G401.6 (cell line): ENCODE measurements at regions not wholly inside any gene's neighbourhood (a gene's known extent, or its start where the extent isn't known, plus 50 kb on each side); places are given as distances from the start of the nearest gene placed in this dataset.
"Not testable (repeated sequence)": the region's sequence is repeated elsewhere in the genome, so short reads cannot be mapped to it uniquely, and the experiment has no call there.

Source experiments
- FAIRE-seq: peaks from 2 replicates; lab custom pipeline; 2012; peaks lifted over from hg19 to GRCh38; lab: Jason Lieb, UNC

DNA sequence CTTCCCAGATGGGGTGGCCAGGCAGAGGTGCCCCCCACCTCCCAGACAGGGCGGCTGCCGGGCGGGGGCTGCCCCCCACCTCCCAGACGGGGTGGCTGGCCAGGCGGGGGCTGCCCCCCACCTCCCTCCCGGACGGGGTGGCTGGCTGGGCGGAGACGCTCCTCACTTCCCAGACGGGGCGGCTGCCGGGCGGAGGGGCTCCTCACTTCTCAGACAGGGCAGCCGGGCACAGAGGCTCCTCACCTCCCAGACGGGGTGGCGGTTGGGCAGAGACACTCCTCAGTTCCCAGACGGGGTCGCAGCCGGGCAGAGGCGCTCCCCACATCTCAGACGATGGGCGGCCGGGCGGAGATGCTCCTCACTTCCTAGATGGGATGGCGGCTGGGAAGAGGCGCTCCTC is 76.4 kb upstream of the AADAT start:
- FAIRE-seq: not testable (repeated sequence)

DNA sequence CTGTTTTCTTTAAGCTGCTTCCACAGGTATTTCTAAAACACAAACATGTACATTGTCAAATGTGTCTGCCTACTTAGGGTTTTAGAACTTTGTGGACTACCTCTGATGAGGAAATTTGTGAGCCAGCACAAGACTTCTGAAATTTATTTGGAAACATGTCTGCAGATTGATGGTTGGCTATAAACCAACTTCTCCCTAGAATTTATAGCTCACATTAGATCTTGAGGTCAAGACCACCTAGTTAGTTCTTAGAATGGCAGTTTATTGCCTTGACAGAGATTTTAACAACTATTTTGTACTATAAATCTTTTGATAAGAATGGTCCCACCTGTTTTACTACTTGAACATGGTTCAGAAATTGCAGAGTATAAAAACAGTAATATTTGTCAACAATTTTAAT is 72.7 kb upstream of the AADAT start:
- no peak for FAIRE-seq

DNA sequence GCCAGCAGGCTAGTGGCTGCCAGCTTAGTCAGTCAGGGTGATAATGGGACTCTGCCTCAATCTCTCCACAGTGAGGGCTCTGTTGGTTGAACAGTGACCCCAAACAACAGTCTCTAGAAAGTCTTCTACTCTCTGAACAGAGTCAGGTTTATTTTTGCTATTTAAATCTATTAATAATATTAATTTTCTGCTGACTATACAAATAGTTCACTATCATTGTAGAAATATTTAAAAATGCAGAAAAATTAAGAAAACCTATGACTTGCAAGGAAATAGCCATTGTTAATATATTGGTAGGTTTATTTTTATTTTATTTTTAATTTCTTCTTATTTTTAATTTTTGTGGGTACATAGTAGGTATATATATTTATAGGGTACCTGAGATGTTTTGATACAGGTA is 67.9 kb upstream of the AADAT start:
- no peak for FAIRE-seq

DNA sequence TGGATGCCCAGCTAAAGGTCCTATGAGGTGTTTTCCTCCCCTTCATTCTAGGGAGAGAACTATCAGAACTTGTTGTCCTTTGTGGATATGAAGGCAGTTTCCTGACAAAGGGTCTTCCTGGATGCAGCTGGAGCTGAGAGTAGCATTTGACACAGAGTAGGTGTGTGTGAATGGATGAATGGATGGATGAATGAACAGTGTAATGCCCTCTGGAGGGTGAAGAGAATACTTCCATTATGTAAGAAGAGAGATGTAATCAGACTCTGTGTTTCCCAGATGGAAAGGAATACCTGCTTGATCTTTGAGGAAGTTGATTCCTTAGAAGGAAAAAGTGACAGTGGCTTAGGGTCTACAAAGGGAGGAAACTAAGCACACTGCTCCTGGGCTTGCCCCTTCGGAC is 55.4 kb upstream of the AADAT start:
- no peak for FAIRE-seq

DNA sequence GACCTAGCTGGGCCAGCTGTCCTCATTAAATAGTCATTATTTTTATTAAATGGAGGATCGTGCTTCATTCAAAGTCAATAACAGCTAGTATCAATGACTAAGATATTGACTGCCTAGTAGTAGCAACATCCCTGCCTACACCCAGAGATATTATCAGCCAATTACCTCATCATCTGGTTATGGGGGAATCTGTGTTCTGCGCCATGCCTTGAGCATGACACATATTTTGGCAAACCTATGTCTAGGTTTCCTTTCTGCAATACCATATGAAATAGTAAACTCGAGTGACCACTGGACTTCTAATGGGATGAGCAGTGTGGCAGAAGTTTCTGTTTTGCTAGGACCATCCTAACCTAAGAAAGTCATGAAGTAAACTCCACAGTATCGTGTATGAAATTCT is 50.0 kb upstream of the AADAT start:
- no peak for FAIRE-seq
